Peyer's patch (tissue), 4 donors: ENCODE measurements at regions not wholly inside any gene's neighbourhood (a gene's known extent, or its start where the extent isn't known, plus 50 kb on each side); places are given as distances from the start of the nearest gene placed in this dataset.
"Not testable (repeated sequence)": the region's sequence is repeated elsewhere in the genome, so short reads cannot be mapped to it uniquely, and the experiment has no call there.

Experiments used
- CTCF ChIP-seq, 6 experiments: fragments of 450-650 bp in 4 of 6; fragments of 200-600 bp in 2 of 6; sonication (generic) in 1 of 6; IDR thresholded peaks; one replicate each; pipeline ENCODE4 v1.5.1; 2017 to 2019; ENCODE audit warnings: antibody characterized with exemption in 6 of 6, mild to moderate bottlenecking in 3 of 6, moderate library complexity in 1 of 6
- POLR2A ChIP-seq, 2 donors: fragments of 450-650 bp; IDR thresholded peaks; one replicate each; pipeline ENCODE4 v1.5.1; 2017; ENCODE audit warnings: antibody characterized with exemption in 2 of 2, mild to moderate bottlenecking in 2 of 2, moderate library complexity in 2 of 2

DNA sequence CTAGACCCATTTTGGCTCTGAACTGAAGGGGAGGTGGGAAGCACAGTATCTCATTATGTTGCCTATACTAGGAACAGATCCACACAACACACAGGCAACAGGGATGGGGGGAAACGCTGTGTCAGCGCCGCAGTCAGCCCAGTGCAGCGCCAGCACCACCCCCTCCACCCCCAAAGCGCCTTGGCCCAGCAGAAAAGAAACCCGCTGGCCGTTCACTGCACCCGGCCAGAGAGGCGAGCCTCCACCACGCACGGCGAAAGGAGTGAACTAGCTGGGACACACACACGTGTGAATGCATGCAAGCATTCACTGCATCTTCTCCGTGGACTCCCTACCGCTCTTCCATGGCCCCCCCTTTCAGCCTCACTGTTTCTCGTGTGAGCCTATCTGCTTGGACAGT is 205.6 kb downstream of the HIBADH start:
- TF ChIP-seq CTCF, POLR2A (IDR thresholded peaks at IDR 0.05): not testable (repeated sequence)
